HTR-8/SVneo (cell line): ENCODE measurements at regions not wholly inside any gene's neighbourhood (a gene's known extent, or its start where the extent isn't known, plus 50 kb on each side); places are given as distances from the start of the nearest gene placed in this dataset.

ENCODE experiments used
- DNase-seq: peaks from one replicate; pipeline ENCODE4 v3.0.0; 2011; ENCODE audit warnings: low spot score, mixed read lengths; ENCODE audit not compliant: insufficient read length
- FAIRE-seq: peaks from 2 replicates; lab custom pipeline; 2011; peaks lifted over from hg19 to GRCh38; lab: Jason Lieb, UNC

DNA sequence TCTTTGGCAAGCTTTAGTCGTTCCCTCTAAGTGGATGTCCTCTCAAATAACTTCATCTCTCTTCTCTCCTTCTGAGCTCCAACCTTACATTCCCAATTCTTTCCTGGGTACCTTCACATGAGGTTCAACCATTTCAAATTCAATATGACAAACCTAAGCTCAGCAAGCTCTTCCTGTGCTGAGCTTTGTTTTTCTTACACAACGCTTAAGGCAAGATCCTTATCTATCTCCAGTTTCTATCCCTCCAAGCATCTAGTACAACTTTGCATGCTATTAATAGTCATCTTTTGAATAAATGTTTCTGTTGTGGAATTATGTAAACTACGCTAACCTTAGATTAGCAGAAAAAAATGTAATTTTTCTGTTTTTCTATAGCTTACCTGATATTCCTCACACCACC lies 63.7 kb upstream of the IFNG-AS1 start:
- FAIRE-seq (no peak), DNase-seq (no peak)

DNA sequence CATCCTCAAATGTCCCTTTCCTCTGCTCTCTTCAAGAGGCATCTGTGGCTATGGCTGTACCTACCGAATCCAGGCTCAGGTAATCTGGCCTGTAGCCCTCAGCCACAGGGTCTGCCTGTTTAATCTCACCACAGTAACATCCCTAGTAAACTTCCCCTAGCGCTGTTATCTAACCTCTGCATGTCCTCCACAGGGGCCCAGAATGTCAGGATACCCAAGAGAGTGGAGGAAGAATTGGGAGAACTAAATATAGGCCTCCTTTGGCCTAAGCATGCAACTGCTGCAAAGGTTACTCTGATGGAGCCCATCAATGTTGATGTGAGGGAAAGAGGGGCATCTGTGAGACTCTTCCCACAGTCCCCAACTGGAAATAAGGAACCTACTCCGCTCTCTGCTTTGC lies 63.2 kb upstream of the IFNG-AS1 start:
- no peak for FAIRE-seq
- DNase-seq: no peak

DNA sequence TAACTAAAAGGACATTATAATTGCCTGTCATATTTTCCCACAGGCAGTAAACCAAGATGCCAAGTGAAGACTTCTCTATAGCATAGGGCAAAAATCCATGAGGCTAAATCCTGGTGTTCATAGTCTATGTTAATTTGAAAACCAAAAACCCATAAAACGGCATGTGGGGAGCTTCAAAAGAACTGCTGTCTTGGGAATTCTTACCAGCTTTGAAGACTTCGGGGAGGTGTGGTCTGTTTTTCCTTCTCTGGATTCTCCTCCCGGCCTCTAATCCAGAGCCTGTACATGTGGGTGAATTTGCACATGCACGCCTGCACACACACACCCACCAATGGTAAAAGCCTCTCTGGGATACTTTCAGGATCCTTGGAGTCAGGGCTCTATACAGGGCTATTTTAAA lies 61.9 kb upstream of the IFNG-AS1 start:
- no peak for FAIRE-seq
- DNase-seq: no peak

DNA sequence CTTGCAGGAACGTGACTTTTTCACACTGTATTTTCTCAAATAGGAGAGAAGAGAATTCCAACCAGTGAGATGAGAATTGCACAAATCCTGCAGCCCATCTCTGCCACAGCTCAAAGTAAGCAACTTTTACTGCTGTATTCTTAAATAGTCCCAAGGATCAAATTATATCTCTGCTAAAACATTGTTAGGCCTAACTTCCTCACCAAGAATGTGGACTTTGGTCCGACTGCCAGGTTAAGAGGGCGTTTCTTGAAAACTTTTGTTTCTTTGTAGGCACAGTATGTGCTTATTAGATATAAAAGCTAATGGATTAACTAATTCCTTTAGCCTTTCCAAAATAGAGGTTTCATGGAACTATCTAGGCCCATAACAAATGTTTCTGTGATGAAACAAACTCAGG lies 61.4 kb upstream of the IFNG-AS1 start:
- FAIRE-seq (no peak), DNase-seq (no peak)

DNA sequence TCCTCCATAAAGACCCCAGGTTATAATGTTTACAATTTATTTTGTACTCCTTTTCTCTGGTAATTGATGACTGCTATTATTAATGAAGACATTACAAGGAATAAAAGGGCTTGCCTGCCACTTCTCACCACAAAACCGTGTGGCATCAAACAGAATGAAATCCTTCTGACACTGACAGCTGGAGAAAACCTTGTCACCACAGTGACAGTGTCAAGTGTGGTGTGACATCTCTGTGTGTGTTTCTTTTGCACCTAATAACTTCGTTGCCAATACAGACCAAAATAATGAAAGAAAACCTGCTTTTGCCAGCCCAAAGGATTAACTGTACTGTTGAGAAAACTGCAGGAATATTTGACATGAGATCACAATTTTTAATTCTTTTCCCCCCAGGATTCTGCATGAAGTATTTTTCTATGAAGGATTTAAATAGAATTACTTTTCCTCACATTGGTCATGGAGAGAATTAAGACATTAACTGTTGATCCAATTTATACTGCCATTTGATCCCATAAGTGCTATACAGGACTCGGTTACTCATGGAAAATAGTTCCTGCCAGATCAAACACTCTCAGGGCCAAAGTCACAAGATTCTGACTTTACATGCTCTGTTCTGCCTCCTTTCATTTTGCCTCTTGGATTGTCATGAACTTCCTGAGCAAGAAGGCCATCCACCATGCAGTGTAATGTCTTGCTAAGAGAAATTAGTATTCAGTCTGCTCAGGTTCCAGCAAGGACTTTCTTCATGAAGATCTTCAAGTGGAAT lies 60.4 kb upstream of the IFNG-AS1 start:
- FAIRE-seq: no peak

DNA sequence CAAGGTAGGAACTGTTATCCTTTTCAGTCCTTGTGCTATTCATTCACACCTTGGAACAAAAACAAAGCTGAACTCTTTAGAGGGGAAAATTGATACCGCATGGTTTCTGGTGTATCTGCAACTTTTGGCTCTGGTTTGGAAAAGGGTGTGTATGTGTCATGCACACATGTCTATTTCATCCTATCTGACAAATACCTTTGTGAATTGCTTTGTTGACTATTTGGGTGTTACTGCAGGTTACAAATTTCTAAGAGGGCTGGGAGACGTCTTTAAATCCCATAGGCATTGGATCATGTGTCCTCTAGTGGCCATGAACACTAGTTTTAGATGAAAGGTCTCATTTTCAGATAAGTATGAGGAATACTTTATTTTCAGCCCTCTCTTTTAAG lies 59.9 kb upstream of the IFNG-AS1 start:
- no peak for FAIRE-seq
- no peak for DNase-seq

More for the DNA sequence above, 60.4 kb upstream of the IFNG-AS1 start:
- DNase-seq: no peak

DNA sequence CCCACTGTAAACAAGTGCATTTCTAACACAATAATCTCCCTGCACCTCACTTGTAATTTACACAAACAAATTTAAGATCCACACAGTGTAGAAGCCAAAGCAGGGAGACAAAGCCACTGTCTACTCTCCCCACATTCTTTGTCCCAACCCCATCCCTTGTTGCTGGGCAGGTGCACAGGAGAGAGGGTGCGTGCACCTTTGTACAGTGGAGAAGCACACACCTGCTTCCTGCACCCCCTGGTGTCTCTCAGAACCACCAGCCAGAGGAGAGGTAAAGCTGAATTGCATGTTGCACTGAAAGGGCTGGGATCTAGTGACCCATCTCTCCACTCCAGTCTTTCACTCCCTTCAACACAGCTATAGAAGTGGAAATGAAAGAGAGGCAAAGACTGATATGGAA lies 51.4 kb upstream of the IFNG-AS1 start:
- DNase-seq (no peak), FAIRE-seq (no peak)
